Neural cell (in vitro differentiated cells): ENCODE measurements at regions not wholly inside any gene's neighbourhood (a gene's known extent, or its start where the extent isn't known, plus 50 kb on each side); places are given as distances from the start of the nearest gene placed in this dataset.

Experiments used
- EP300 ChIP-seq: fragments of 450-650 bp; conservative IDR thresholded peaks from 2 replicates; pipeline ENCODE4 v1.6.1; 2014; ENCODE audit warnings: antibody characterized with exemption, mild to moderate bottlenecking, moderate library complexity; ENCODE audit not compliant: poor library complexity, severe bottlenecking
- EZH2 ChIP-seq: fragments of 200-600, 300-800 bp; shearing (Covaris generic), sonication (generic); IDR thresholded peaks from 2 replicates; pipeline ENCODE4 v1.6.1; 2014; ENCODE audit warnings: antibody characterized with exemption, low read length, borderline replicate concordance, mild to moderate bottlenecking; ENCODE audit not compliant: insufficient read depth, poor library complexity, severe bottlenecking
- MXI1 ChIP-seq: fragments of 450-650 bp; conservative IDR thresholded peaks from 2 replicates; pipeline ENCODE4 v1.6.1; 2014; ENCODE audit warnings: antibody characterized with exemption, mild to moderate bottlenecking; ENCODE audit not compliant: poor library complexity, severe bottlenecking
- POLR2AphosphoS5 ChIP-seq: IDR thresholded peaks from 2 replicates; pipeline ENCODE4 v1.6.1; 2012
- RAD21 ChIP-seq: fragments of 450-650 bp; conservative IDR thresholded peaks from 2 replicates; pipeline ENCODE4 v1.6.1; 2014; ENCODE audit warnings: antibody characterized with exemption, mild to moderate bottlenecking, moderate library complexity
- SMC3 ChIP-seq: fragments of 450-650 bp; conservative IDR thresholded peaks from 2 replicates; pipeline ENCODE4 v1.6.1; 2014; ENCODE audit warnings: antibody characterized with exemption, mild to moderate bottlenecking, moderate library complexity; ENCODE audit not compliant: poor library complexity
- TAF1 ChIP-seq: IDR thresholded peaks from 2 replicates; pipeline ENCODE4 v1.6.1; 2012; ENCODE audit warnings: low read depth
- TF ChIP-seq, protein P1 (sequence below): fragments of 450-650 bp; IDR thresholded peaks from 2 replicates; pipeline ENCODE4 v1.5.1; 2014; ENCODE audit warnings: antibody characterized with exemption, mild to moderate bottlenecking, moderate library complexity; ENCODE audit not compliant: poor library complexity, severe bottlenecking
- TF ChIP-seq, protein P2 (sequence below): IDR thresholded peaks from 2 replicates; pipeline ENCODE4 v1.6.1; 2012; ENCODE audit warnings: borderline replicate concordance

DNA sequence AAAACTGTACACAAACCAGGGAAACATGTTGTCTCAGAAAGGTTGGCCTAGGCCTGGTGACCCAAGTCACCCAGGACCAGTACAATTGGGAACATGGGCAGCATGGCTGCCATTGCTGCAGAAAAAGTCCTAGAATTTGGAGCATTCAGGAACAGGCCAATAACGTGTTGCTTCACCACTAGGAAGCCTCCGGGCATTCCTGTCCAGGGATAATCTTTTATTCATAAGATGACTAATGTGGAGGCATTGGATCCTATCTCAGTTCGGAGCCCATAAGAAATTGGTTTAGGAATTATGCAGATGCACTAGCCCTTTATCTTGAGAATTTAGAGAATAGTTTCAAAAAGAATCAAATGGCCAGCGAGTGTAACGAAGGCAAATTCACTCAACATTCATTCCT is 242.8 kb upstream of the NDST4 start:
- TF ChIP-seq, protein P1, sequence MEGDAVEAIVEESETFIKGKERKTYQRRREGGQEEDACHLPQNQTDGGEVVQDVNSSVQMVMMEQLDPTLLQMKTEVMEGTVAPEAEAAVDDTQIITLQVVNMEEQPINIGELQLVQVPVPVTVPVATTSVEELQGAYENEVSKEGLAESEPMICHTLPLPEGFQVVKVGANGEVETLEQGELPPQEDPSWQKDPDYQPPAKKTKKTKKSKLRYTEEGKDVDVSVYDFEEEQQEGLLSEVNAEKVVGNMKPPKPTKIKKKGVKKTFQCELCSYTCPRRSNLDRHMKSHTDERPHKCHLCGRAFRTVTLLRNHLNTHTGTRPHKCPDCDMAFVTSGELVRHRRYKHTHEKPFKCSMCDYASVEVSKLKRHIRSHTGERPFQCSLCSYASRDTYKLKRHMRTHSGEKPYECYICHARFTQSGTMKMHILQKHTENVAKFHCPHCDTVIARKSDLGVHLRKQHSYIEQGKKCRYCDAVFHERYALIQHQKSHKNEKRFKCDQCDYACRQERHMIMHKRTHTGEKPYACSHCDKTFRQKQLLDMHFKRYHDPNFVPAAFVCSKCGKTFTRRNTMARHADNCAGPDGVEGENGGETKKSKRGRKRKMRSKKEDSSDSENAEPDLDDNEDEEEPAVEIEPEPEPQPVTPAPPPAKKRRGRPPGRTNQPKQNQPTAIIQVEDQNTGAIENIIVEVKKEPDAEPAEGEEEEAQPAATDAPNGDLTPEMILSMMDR, result no peak
- TF ChIP-seq RAD21 (no peak), SMC3 (no peak), EZH2 (no peak), TAF1 (no peak), EP300 (no peak), MXI1 (no peak), POLR2AphosphoS5 (no peak)
- TF ChIP-seq, protein P2, sequence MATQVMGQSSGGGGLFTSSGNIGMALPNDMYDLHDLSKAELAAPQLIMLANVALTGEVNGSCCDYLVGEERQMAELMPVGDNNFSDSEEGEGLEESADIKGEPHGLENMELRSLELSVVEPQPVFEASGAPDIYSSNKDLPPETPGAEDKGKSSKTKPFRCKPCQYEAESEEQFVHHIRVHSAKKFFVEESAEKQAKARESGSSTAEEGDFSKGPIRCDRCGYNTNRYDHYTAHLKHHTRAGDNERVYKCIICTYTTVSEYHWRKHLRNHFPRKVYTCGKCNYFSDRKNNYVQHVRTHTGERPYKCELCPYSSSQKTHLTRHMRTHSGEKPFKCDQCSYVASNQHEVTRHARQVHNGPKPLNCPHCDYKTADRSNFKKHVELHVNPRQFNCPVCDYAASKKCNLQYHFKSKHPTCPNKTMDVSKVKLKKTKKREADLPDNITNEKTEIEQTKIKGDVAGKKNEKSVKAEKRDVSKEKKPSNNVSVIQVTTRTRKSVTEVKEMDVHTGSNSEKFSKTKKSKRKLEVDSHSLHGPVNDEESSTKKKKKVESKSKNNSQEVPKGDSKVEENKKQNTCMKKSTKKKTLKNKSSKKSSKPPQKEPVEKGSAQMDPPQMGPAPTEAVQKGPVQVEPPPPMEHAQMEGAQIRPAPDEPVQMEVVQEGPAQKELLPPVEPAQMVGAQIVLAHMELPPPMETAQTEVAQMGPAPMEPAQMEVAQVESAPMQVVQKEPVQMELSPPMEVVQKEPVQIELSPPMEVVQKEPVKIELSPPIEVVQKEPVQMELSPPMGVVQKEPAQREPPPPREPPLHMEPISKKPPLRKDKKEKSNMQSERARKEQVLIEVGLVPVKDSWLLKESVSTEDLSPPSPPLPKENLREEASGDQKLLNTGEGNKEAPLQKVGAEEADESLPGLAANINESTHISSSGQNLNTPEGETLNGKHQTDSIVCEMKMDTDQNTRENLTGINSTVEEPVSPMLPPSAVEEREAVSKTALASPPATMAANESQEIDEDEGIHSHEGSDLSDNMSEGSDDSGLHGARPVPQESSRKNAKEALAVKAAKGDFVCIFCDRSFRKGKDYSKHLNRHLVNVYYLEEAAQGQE, result no peak
